ENCODE measurements at regions not wholly inside any gene's neighbourhood (a gene's known extent, or its start where the extent isn't known, plus 50 kb on each side); places are given as distances from the start of the nearest gene placed in this dataset.

- Histone ChIP-seq H3K9me1 (replicated peaks; ENCODE audit: control insufficient read depth, extremely low read depth, insufficient read depth, low read length) (no peaks in the 10 kb centered on the region), H2AFZ (ENCODE audit: low read depth, low read length) (no peak overlapping the region), H3K9ac (replicated peaks; ENCODE audit: extremely low read depth, insufficient read depth, low read length) (no peak overlapping the region), H3K36me3 (ENCODE audit: control insufficient read depth in 2 of 2, extremely low read depth in 1 of 2, insufficient read depth in 2 of 2, low read length in 2 of 2) (no peaks in the 10 kb centered on the region), H3K27me3 (ENCODE audit: control insufficient read depth in 2 of 2, insufficient read depth in 2 of 2, low read length in 2 of 2) (no peaks in the 10 kb centered on the region), H3K4me1 (ENCODE audit: control insufficient read depth, extremely low read depth, insufficient read depth, low read length) (no peaks in the 10 kb centered on the region), H3K4me3 (replicated peaks in 1 of 3; ENCODE audit: insufficient read depth in 1 of 3, low read depth in 1 of 3, low read length in 3 of 3) (no peak overlapping the region), H3K27ac (ENCODE audit: insufficient read depth, low read depth, low read length) (no peak overlapping the region), H3K4me2 (ENCODE audit: insufficient read depth, low read length) (no peak overlapping the region), H4K20me1 (replicated peaks; ENCODE audit: control insufficient read depth, extremely low read depth, insufficient read depth, low read length) (no peaks in the 10 kb centered on the region), H3K9me3 (replicated peaks; ENCODE audit: control insufficient read depth, insufficient read depth, low read length) (no peaks in the 10 kb centered on the region), H3K79me2 (ENCODE audit: control insufficient read depth, insufficient read depth, low read length) (no peaks in the 10 kb centered on the region)
- CTCF ChIA-PET = no interaction called here
- FAIRE-seq (no peak), DNase-seq (ENCODE audit: low read depth, low spot score) (no peak)
- intact Hi-C loops (cut with micrococcal nuclease) (no loop called here), dilution Hi-C loops (cut with MboI; ENCODE audit: extremely low pct_ligation_motif_present, low sequenced_read_pairs) (no loop called here)
- POLR2A ChIA-PET = no interaction called here
- BruUV-seq (replicated peaks) = no TSS peak
- TF ChIP-seq MAX (IDR thresholded peaks at IDR 0.05; ENCODE audit: insufficient read depth, insufficient read length) (no peak), EZH2 (IDR thresholded peaks at IDR 0.05; ENCODE audit: borderline replicate concordance, low read depth, low read length, severe bottlenecking) (no peak), FOS (IDR thresholded peaks at IDR 0.05; ENCODE audit: borderline replicate concordance, insufficient read depth, low read length) (no peak), GATA2 (IDR thresholded peaks at IDR 0.05; ENCODE audit: insufficient read depth, insufficient read length, low read depth, low read length) (no peak), POLR2AphosphoS5 (IDR thresholded peaks at IDR 0.05; ENCODE audit: insufficient read depth, low read depth, low read length) (no peak), CTCF (IDR thresholded peaks at IDR 0.05; ENCODE audit: extremely low read depth in 1 of 2, insufficient read depth in 1 of 2, low read depth in 1 of 2, low read length in 2 of 2) (no peak), JUN (IDR thresholded peaks at IDR 0.05; ENCODE audit: borderline replicate concordance, insufficient read depth, insufficient read length, low read depth) (no peak), MYC (IDR thresholded peaks at IDR 0.05; ENCODE audit: low read depth, low read length) (no peak), POLR2A (IDR thresholded peaks at IDR 0.05; ENCODE audit: low read depth, low read length) (no peak)
Measured at GRCh38 chr6:6522709-6523108, 65.8 kb upstream of the LY86 start.

All from endothelial cell of umbilical vein (primary cell).